K562 (cell line): ENCODE measurements at regions not wholly inside any gene's neighbourhood (a gene's known extent, or its start where the extent isn't known, plus 50 kb on each side); places are given as distances from the start of the nearest gene placed in this dataset.

Experiments used
- ATAC-seq: fragments of 200-7000 bp; cut with Tn5 transposase; 3 replicates; pipeline ENCODE4 v1.9.1; 2020; ENCODE audit warnings: moderate library complexity
- BruUV-seq: library from RNA; stranded (reverse); fragments of 400-500 nt; replicated peaks from 2 replicates; lab custom pipeline; 2021; lab: Mats Ljungman, UMichigan
- CTCF ChIA-PET: fragments of 300-600 bp; formaldehyde crosslinking; extraction: SDS; loops from one replicate; lab custom pipeline; 2021; ENCODE audit warnings: low intra/inter-chr PET ratio; lab: Yijun Ruan, JAX
- POLR2A ChIA-PET: fragments of 300-600, 350-650 bp; sonication (Branson Sonifier 250); formaldehyde crosslinking; extraction: SDS; loops from one replicate; lab custom pipeline; 2021; ENCODE audit warnings: antibody characterized with exemption, inconsistent platforms; lab: Yijun Ruan, JAX
- DNase-seq, 4 experiments: peaks; one replicate each; pipeline versions ENCODE4 v3.0.0 to v3.0.0-alpha.2; 2011 to 2018; ENCODE audit warnings: low spot score in 3 of 4, mixed read lengths in 3 of 4; ENCODE audit errors: extremely low read depth in 1 of 4
- FAIRE-seq: peaks from 2 replicates; lab custom pipeline; 2011; peaks lifted over from hg19 to GRCh38; lab: Jason Lieb, UNC
- H2AFZ ChIP-seq: 2 replicates; pipeline ENCODE4 v1.6.0; 2011; ENCODE audit warnings: low read depth, low read length, control low read depth, inconsistent platforms
- H3K27ac ChIP-seq: fragments of 200-600 bp; 3 replicates; pipeline ENCODE4 v1.8.0; 2011; ENCODE audit warnings: low read depth, mild to moderate bottlenecking, control low read depth, inconsistent platforms, low read length, moderate library complexity, mixed read lengths; ENCODE audit errors: extremely low read depth
- H3K27me3 ChIP-seq, 2 experiments: fragments of 300-600 bp in 1 of 2; 2 replicates in 1 of 2; 3 replicates in 1 of 2; pipeline versions ENCODE4 v1.6.0 to v1.8.0; 2011; ENCODE audit warnings: inconsistent platforms in 2 of 2, low read length in 2 of 2, mild to moderate bottlenecking in 1 of 2, mixed read lengths in 1 of 2, moderate library complexity in 1 of 2; ENCODE audit not compliant: control insufficient read depth in 2 of 2, insufficient read depth in 2 of 2
- H3K36me3 ChIP-seq: fragments of 300-600 bp; 3 replicates; pipeline ENCODE4 v1.8.0; 2011; ENCODE audit warnings: mild to moderate bottlenecking, low read length, inconsistent platforms; ENCODE audit not compliant: control insufficient read depth, insufficient read depth
- H3K4me1 ChIP-seq, 2 experiments: fragments of 200-600 bp in 1 of 2; replicated peaks in 1 of 2; 2 replicates in 1 of 2; 3 replicates in 1 of 2; pipeline versions ENCODE4 v1.5.1 to v1.8.0; 2011; ENCODE audit warnings: inconsistent platforms in 2 of 2, low read length in 2 of 2, mild to moderate bottlenecking in 1 of 2, mixed read lengths in 1 of 2, moderate library complexity in 1 of 2; ENCODE audit not compliant: control insufficient read depth in 2 of 2, insufficient read depth in 2 of 2
- H3K4me2 ChIP-seq: 2 replicates; pipeline ENCODE4 v1.6.1; 2011; ENCODE audit warnings: low read length, control low read depth, inconsistent platforms, mixed read lengths; ENCODE audit not compliant: insufficient read depth
- H3K4me3 ChIP-seq: fragments of 200-600 bp; sonication (generic), shearing (Covaris generic); 2 replicates; pipeline ENCODE4 v1.5.1; 2016; ENCODE audit warnings: control low read depth, inconsistent platforms
- H3K79me2 ChIP-seq: fragments of 200-600 bp; 3 replicates; pipeline ENCODE4 v1.8.0; 2011; ENCODE audit warnings: low read length, inconsistent platforms; ENCODE audit not compliant: control insufficient read depth, insufficient read depth
- H3K9ac ChIP-seq, 2 experiments: 2 replicates each; pipeline versions ENCODE4 v1.6.0 to v1.6.1; 2011; ENCODE audit warnings: low read depth in 2 of 2, low read length in 2 of 2, control low read depth in 1 of 2, inconsistent platforms in 1 of 2, mild to moderate bottlenecking in 1 of 2, mixed read lengths in 1 of 2; ENCODE audit not compliant: insufficient read depth in 1 of 2
- H3K9me1 ChIP-seq: one replicate; pipeline ENCODE4 v1.6.0; 2011; ENCODE audit warnings: inconsistent platforms, mild to moderate bottlenecking, low read length, moderate library complexity; ENCODE audit not compliant: control insufficient read depth, insufficient read depth
- H3K9me3 ChIP-seq: replicated peaks from 2 replicates; pipeline ENCODE4 v1.5.1; 2011; ENCODE audit warnings: low read depth, low read length, inconsistent platforms; ENCODE audit not compliant: control insufficient read depth, insufficient read depth
- H4K20me1 ChIP-seq: replicated peaks from 2 replicates; pipeline ENCODE4 v1.6.1; 2011; ENCODE audit warnings: low read length, inconsistent platforms, mixed read lengths; ENCODE audit not compliant: control insufficient read depth, insufficient read depth
- BACH1 ChIP-seq: fragments of 200-800 bp; sonication (Bioruptor generic); IDR thresholded peaks from 2 replicates; pipeline ENCODE4 v1.6.1; 2016; ENCODE audit warnings: missing genetic modification characterization, missing compliant biosample characterization
- BRF1 ChIP-seq: IDR thresholded peaks from 3 replicates; pipeline ENCODE4 v1.6.1; 2011; ENCODE audit warnings: borderline replicate concordance, mild to moderate bottlenecking; ENCODE audit not compliant: insufficient read length; ENCODE audit errors: extremely low read depth
- EHMT2 ChIP-seq: fragments of 450-650 bp; IDR thresholded peaks from 2 replicates; pipeline ENCODE4 v1.6.1; 2018; ENCODE audit warnings: antibody characterized with exemption
- KLF6 ChIP-seq: fragments of 250-450 bp; sonication (Bioruptor Pico); IDR thresholded peaks from 2 replicates; pipeline ENCODE4 v1.4.0; 2020; ENCODE audit warnings: mild to moderate bottlenecking, moderate library complexity, borderline replicate concordance
- MAFF ChIP-seq: IDR thresholded peaks from 2 replicates; pipeline ENCODE4 v1.6.1; 2012; ENCODE audit warnings: low read length, improper control_type of control experiment
- MAFG ChIP-seq: fragments of 450-650 bp; conservative IDR thresholded peaks from 2 replicates; pipeline ENCODE4 v1.6.1; 2016; ENCODE audit warnings: missing genetic modification characterization, missing compliant biosample characterization
- MAFK ChIP-seq: IDR thresholded peaks from 2 replicates; pipeline ENCODE4 v1.6.1; 2011; ENCODE audit warnings: low read length, improper control_type of control experiment
- MEF2D ChIP-seq: conservative IDR thresholded peaks from 2 replicates; pipeline ENCODE4 v1.6.1; 2016; ENCODE audit warnings: low read depth, missing genetic modification characterization, missing compliant biosample characterization
- NELFE ChIP-seq: IDR thresholded peaks from 2 replicates; pipeline ENCODE4 v1.6.1; 2011; ENCODE audit warnings: mild to moderate bottlenecking; ENCODE audit not compliant: insufficient read depth, insufficient read length
- NFE2 ChIP-seq: IDR thresholded peaks from 2 replicates; pipeline ENCODE4 v1.6.1; 2014; ENCODE audit warnings: antibody characterized with exemption, low read depth
- POU5F1 ChIP-seq: fragments of 150-350 bp; IDR thresholded peaks from 2 replicates; pipeline ENCODE4 v1.6.1; 2014; ENCODE audit warnings: borderline replicate concordance, low read length, low read depth, mild to moderate bottlenecking; ENCODE audit not compliant: partially characterized antibody
- PTBP1 ChIP-seq: fragments of 200-400 bp; formaldehyde crosslinking; IDR thresholded peaks from 2 replicates; pipeline ENCODE4 v1.6.1; 2017; ENCODE audit warnings: low read depth, low read length
- RBM15 ChIP-seq: fragments of 200-400 bp; formaldehyde crosslinking; IDR thresholded peaks from 2 replicates; pipeline ENCODE4 v1.6.1; 2018; ENCODE audit warnings: mild to moderate bottlenecking, low read length, moderate library complexity; ENCODE audit not compliant: insufficient read depth
- RCOR1 ChIP-seq, 2 experiments: IDR thresholded peaks; 2 replicates each; pipeline ENCODE4 v1.6.1; 2012; ENCODE audit warnings: low read depth in 2 of 2, low read length in 2 of 2, borderline replicate concordance in 1 of 2, improper control_type of control experiment in 1 of 2
- ZNF184 ChIP-seq: sonication (generic); formaldehyde crosslinking; IDR thresholded peaks from 2 replicates; pipeline ENCODE4 v1.5.0; 2020; ENCODE audit warnings: missing genetic modification reagents
- ZNF316 ChIP-seq: fragments of 450-650 bp; IDR thresholded peaks from 2 replicates; pipeline ENCODE4 v1.6.1; 2016
- ZNF644 ChIP-seq: fragments of 200-800 bp; sonication (Bioruptor generic); IDR thresholded peaks from 2 replicates; pipeline ENCODE4 v1.6.1; 2016; ENCODE audit warnings: low read depth, missing genetic modification characterization, missing compliant biosample characterization
- ZNF830 ChIP-seq: fragments of 250-450 bp; sonication (Bioruptor Pico); IDR thresholded peaks from 2 replicates; pipeline ENCODE4 v1.5.0; 2021; ENCODE audit warnings: mild to moderate bottlenecking
- WGBS: fragments of 100-300 bp; shearing (Covaris generic); methylation state at CpG from one replicate; pipeline ENCODE4 v1.1.6; 2016; ENCODE audit warnings: low coverage, mixed read lengths; ENCODE audit not compliant: insufficient coverage; ENCODE audit errors: missing lambda C conversion rate; 5-methylcytosine and 5-hydroxymethylcytosine counted together
- in situ Hi-C: fragments of 300-500 bp; cut with MboI; formaldehyde crosslinking; loops from 4 replicates; pipeline ENCODE4 v1.15.0; 2018; ENCODE audit warnings: inconsistent platforms, mixed read lengths
- intact Hi-C: fragments of 100-400 bp; cut with micrococcal nuclease; formaldehyde crosslinking; loops from 2 replicates; pipeline ENCODE4 v1.14.2; 2022
- TF ChIP-seq, protein P1 (sequence below): sonication (generic); formaldehyde crosslinking; IDR thresholded peaks from 2 replicates; pipeline ENCODE4 v1.8.1; 2023; ENCODE audit warnings: mild to moderate bottlenecking, missing genetic modification reagents
- TF ChIP-seq, protein P2 (sequence below): fragments of 450-650 bp; IDR thresholded peaks from 2 replicates; pipeline ENCODE4 v1.7.0; 2016; ENCODE audit warnings: borderline replicate concordance
- TF ChIP-seq, protein P3 (sequence below): fragments of 450-650 bp; conservative IDR thresholded peaks from 2 replicates; pipeline ENCODE4 v1.6.1; 2016; ENCODE audit warnings: missing genetic modification characterization, low read depth, mild to moderate bottlenecking, control low read depth, missing compliant biosample characterization

DNA sequence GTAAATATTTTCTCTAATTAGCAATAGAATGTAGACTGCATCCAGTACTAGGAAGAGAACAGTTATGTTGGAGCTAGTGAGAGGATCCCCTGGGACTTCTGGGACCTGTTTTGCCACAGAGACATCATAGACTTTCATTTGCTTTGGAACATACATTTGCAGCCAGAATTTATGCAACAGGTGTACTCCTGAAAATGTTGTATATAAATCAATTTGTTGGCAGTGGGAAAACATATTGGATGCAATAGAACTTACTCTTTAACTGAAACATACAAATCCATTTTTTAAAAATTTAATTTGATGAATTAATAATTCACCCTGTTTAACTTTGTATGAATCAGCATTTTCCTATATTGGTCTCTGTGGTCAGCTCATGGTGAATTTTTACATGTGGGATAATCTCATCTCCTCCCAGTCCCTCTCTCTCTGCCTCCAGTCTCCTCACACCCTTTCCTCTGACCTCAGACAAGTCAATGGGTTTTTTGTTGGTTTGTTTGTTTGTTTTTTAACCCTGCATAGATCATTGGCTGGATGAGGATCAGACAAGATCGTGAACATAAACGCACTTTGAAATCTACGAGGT, 263.0 kb downstream of the LPIN1 start:
- Histone ChIP-seq H3K9ac (no peak overlapping the region), H3K9me1 (no peaks in the 10 kb centered on the region), H3K9me3 (no peaks in the 10 kb centered on the region), H3K27me3 (no peaks in the 10 kb centered on the region), H3K4me1 (no peaks in the 10 kb centered on the region; a peak in 2 of 5 replicates), H3K27ac (no peak overlapping the region; the same call in 2 of the 3 replicates), H3K4me2 (no peak overlapping the region), H4K20me1 (no peaks in the 10 kb centered on the region), H3K79me2 (no peaks in the 10 kb centered on the region), H3K4me3 (no peak overlapping the region), H3K36me3 (no peaks in the 10 kb centered on the region), H2AFZ (0 out of 2 replicates have a peak overlapping the region, but pooled peaks have one; percentile 63)
- ChIA-PET POLR2A (interaction anchor here (1.2 to 1.6 kb wide), 2 partner anchors 10 to 12 kb away, joined by 3 to 5 read pairs; no protein-coding TSS in a partner anchor), CTCF (no interaction called here)
- DNase-seq = no peak
- in situ Hi-C loops (no loop called here), intact Hi-C loops (no loop called here)
- BruUV-seq = no TSS peak
- WGBS = 32% methylated on average over 3 of the region's 3 CpGs
- no peak for FAIRE-seq
- no peak for ATAC-seq
- TF ChIP-seq ZNF830 (CRISPR knock-in tag) (no peak), POU5F1 (no peak), ZNF644 (no peak), MAFK (peak; percentile 70; the same call in 1 of the 2 replicates), BRF1 (no peak), PTBP1 (no peak), MEF2D (tag) (no peak), BACH1 (peak; percentile 71; the same call in 1 of the 2 replicates), NELFE (no peak), RBM15 (no peak), ZNF316 (peak; percentile 95), ZNF184 (CRISPR knock-in tag) (no peak), KLF6 (no peak), NFE2 (peak; percentile 78), EHMT2 (no peak), MAFF (peak; percentile 68), RCOR1 (IDR thresholded peaks at IDR 0.05; ENCODE audit: borderline replicate concordance in 1 of 2, low read depth in 2 of 2, low read length in 2 of 2) (no peak), MAFG (tag) (peak; percentile 89)
- TF ChIP-seq, protein P1, sequence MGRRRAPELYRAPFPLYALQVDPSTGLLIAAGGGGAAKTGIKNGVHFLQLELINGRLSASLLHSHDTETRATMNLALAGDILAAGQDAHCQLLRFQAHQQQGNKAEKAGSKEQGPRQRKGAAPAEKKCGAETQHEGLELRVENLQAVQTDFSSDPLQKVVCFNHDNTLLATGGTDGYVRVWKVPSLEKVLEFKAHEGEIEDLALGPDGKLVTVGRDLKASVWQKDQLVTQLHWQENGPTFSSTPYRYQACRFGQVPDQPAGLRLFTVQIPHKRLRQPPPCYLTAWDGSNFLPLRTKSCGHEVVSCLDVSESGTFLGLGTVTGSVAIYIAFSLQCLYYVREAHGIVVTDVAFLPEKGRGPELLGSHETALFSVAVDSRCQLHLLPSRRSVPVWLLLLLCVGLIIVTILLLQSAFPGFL (CRISPR knock-in tag) = no peak
- TF ChIP-seq, protein P2, sequence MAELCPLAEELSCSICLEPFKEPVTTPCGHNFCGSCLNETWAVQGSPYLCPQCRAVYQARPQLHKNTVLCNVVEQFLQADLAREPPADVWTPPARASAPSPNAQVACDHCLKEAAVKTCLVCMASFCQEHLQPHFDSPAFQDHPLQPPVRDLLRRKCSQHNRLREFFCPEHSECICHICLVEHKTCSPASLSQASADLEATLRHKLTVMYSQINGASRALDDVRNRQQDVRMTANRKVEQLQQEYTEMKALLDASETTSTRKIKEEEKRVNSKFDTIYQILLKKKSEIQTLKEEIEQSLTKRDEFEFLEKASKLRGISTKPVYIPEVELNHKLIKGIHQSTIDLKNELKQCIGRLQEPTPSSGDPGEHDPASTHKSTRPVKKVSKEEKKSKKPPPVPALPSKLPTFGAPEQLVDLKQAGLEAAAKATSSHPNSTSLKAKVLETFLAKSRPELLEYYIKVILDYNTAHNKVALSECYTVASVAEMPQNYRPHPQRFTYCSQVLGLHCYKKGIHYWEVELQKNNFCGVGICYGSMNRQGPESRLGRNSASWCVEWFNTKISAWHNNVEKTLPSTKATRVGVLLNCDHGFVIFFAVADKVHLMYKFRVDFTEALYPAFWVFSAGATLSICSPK = no peak
- TF ChIP-seq, protein P3, sequence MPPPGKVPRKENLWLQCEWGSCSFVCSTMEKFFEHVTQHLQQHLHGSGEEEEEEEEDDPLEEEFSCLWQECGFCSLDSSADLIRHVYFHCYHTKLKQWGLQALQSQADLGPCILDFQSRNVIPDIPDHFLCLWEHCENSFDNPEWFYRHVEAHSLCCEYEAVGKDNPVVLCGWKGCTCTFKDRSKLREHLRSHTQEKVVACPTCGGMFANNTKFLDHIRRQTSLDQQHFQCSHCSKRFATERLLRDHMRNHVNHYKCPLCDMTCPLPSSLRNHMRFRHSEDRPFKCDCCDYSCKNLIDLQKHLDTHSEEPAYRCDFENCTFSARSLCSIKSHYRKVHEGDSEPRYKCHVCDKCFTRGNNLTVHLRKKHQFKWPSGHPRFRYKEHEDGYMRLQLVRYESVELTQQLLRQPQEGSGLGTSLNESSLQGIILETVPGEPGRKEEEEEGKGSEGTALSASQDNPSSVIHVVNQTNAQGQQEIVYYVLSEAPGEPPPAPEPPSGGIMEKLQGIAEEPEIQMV = no peak
